Fibroblast of skin of right biceps (primary cell): ENCODE measurements at regions not wholly inside any gene's neighbourhood (a gene's known extent, or its start where the extent isn't known, plus 50 kb on each side); places are given as distances from the start of the nearest gene placed in this dataset.
"Not testable (repeated sequence)": the region's sequence is repeated elsewhere in the genome, so short reads cannot be mapped to it uniquely, and the experiment has no call there.

Experiments used
- DNase-seq: peaks from one replicate; pipeline ENCODE4 v3.0.0-alpha.2; 2013

- no peak for DNase-seq
Measured at GRCh38 chr2:21194147-21194546, 70.4 kb downstream of the TDRD15 start.

DNA sequence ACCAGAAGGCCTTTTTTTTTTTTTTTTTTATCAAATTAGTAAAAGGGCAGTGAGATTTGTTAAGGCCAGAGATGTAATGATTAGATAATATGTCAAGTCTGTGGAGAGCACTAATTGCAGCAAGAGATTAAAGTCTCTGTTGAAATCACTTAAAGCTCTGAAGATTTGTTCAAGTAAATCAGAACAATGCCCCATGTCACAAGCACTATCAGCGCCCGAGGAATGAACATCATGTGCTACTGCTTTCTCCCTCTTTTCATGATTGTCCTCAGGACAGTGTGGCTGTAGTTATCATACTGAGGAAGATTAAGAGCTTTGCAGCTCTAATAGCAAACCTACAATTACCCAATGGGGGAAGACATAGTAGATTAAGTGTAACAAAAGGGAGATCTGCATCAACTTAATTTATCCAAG lies 71.1 kb downstream of the TDRD15 start:
- DNase-seq: no peak

DNA sequence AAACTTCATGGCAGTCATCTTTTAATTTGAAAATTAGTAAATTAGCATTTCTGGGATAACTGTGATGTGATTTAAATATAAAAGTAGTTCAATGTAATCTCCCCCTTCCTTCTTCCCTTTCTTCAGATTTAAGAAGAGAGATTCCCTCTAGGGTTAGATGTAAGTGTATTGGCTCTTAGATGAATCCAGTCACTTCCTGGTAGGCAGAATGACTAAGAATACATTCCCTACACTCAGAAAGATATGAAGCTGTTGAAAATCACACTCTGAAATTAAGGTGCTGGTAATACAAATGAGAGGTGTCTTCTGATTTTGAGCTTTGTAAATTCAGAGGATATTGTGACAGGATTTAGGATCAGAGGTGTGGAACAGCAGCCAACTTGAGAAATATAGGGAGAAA lies 71.6 kb downstream of the TDRD15 start:
- no peak for DNase-seq

DNA sequence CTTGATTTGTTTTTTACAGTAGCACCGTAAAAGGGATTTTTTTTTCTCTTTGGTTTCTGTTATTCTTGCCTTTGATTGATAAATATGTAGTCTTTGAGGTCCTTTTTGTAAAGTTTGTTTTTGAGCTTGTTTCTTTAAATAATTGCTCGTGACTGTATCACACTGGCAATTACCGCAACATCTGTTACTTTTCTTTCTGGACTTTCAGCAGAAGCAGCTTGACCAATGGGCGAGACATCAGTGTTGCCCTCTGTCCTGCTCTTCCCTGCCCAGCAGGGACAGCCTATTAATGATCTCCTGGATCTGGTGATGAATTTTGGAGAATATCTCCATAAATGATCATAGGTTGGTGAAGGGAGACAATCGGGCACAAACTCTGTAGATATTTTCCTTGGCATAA lies 74.9 kb downstream of the TDRD15 start:
- DNase-seq: no peak

DNA sequence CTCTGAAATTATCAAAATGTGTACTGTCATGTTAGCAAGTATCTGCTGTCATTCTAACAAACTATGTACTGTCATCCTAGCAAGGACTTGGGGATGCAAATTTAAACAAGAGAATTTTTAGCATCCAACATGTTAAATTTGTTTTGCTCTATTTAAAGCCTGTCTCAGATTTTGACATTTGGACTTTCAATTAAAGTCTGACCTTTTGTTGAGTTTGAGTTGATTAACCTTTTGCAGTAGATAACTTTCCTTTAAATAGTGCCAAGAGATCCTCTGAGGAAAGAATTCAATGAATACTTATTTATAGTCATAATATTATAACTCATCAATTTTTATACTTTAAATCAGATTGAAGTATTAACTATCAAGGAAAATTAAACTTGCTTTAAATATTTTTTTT lies 80.2 kb downstream of the TDRD15 start:
- no peak for DNase-seq

GRCh38 chr2:21214085-21214484 lies 90.3 kb downstream of the TDRD15 start:
- DNase-seq: not testable (repeated sequence)

- no peak for DNase-seq
Measured at GRCh38 chr2:21217442-21217841, 93.7 kb downstream of the TDRD15 start.

DNA sequence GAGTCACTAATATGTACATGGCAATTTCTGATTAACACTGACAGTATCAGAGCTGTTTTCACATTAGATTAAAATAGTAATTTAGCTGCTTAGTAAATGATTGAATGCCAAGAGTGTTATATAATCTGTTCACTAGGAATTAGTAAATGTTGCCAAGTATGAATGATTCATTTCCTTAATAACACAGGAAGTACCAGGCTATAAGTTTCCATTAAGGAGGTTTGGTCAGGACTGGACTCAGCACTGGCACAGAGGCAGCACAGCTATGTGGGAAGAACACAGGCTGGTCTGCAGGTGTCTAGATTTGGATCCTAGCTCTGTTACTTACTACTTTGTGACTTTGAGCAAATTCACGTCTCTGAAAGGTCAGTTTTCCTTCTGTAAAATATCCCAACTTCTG lies 97.2 kb downstream of the TDRD15 start:
- DNase-seq: no peak

- DNase-seq: no peak
Measured at GRCh38 chr2:21223618-21224017, 99.8 kb downstream of the TDRD15 start.

- DNase-seq: no peak
Measured at GRCh38 chr2:21228041-21228895, 104.5 kb downstream of the TDRD15 start.

- peak; percentile 1 for DNase-seq
Measured at GRCh38 chr2:21229302-21229701, 105.5 kb downstream of the TDRD15 start.

GRCh38 chr2:21230140-21230539 lies 106.4 kb downstream of the TDRD15 start:
- no peak for DNase-seq

- no peak for DNase-seq
Measured at GRCh38 chr2:21231985-21232384, 108.2 kb downstream of the TDRD15 start.

DNA sequence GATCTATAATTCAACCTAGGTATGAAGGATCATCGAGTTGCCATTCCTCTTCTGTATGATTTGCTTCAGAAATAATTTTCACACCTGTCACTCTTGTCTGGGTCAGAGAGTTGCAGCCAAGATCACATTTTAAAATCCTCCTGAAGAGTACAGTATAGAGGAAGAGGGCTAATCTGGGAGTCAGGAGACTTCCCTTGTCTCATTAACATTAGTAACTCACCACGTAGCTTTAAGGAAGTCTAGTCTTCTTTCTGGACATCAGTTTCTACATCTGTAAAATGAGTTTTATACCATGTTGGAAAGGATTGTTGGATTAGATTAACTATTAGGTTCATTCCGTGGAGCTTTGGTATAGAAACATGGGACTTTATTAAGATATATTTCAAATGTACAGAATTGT lies 109.4 kb downstream of the TDRD15 start:
- no peak for DNase-seq

GRCh38 chr2:21234001-21234400 lies 110.2 kb downstream of the TDRD15 start:
- no peak for DNase-seq

- DNase-seq: no peak
Measured at GRCh38 chr2:21234464-21235120, 110.8 kb downstream of the TDRD15 start.

DNA sequence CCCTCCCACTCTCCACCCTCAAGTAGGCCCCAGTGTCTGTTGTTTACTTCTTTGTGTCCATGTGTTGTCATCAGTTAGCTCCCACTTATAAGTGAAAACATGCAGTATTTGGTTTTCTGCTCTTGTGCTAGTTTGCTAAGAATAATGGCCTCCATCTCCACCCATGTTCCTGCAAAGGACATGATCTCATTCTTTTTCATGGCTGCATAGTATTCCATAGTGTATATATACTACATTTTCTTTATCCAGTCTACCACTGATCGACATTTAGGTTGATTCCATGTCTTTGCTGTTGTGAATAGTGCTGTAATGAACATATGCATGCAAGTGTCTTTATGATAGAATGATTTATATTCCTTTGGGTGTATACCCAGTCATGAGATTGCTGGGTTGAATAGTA lies 116.0 kb downstream of the TDRD15 start:
- not testable (repeated sequence) for DNase-seq

- DNase-seq: no peak
Measured at GRCh38 chr2:21244161-21244560, 120.4 kb downstream of the TDRD15 start.

DNA sequence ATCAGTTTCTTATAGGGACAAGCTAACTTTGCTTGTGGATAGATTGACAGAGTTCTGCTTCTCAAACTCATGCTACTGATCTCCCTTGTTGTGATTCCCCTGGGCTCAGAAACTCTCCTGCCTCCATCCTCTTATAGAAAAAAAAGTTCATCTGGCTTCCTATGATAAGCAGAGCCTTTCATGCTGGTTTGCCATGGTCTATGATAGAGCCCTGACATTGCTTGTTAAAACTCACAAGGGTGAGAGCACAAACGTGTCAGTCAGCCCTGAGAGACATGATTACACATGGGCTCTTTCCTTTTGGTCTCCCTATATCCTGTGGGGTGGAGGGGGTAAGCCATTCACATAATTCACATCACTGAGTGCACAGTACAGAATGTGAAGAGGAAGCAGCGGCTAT lies 121.8 kb downstream of the TDRD15 start:
- no peak for DNase-seq

- DNase-seq: no peak
Measured at GRCh38 chr2:21249367-21249766, 125.6 kb downstream of the TDRD15 start.

GRCh38 chr2:21250673-21251072 lies 126.9 kb downstream of the TDRD15 start:
- no peak for DNase-seq

- DNase-seq: no peak
Measured at GRCh38 chr2:21251216-21251980, 127.6 kb downstream of the TDRD15 start.

- no peak for DNase-seq
Measured at GRCh38 chr2:21253311-21254027, 129.7 kb downstream of the TDRD15 start.
